BJ (cell line): ENCODE measurements at regions not wholly inside any gene's neighbourhood (a gene's known extent, or its start where the extent isn't known, plus 50 kb on each side); places are given as distances from the start of the nearest gene placed in this dataset.

Experiments
- CTCF ChIA-PET: fragments of 350-600 bp; formaldehyde crosslinking; extraction: SDS; loops from one replicate; lab custom pipeline; 2021; ENCODE audit warnings: antibody characterized with exemption, inconsistent platforms; lab: Yijun Ruan, JAX
- POLR2A ChIA-PET: fragments of 300-600 bp; sonication (Branson Sonifier 250); formaldehyde crosslinking; extraction: SDS; loops from one replicate; lab custom pipeline; 2021; ENCODE audit warnings: antibody characterized with exemption; lab: Charles Lee
- DNase-seq: peaks from one replicate; pipeline ENCODE4 v3.0.0-alpha.2; 2011; ENCODE audit warnings: low read depth
- H3K27me3 ChIP-seq: 2 replicates; pipeline ENCODE4 v1.6.0; 2011; ENCODE audit warnings: low read length; ENCODE audit not compliant: control insufficient read depth, insufficient read depth
- H3K36me3 ChIP-seq: 2 replicates; pipeline ENCODE4 v1.5.1; 2011; ENCODE audit warnings: low read length; ENCODE audit not compliant: control insufficient read depth, insufficient read depth
- H3K4me3 ChIP-seq: 2 replicates; pipeline ENCODE4 v1.5.1; 2011; ENCODE audit warnings: low read depth, mild to moderate bottlenecking, control low read depth, low read length
- CTCF ChIP-seq: IDR thresholded peaks from 2 replicates; pipeline ENCODE4 v1.5.1; 2011; ENCODE audit warnings: low read depth, mild to moderate bottlenecking, control low read depth, inconsistent platforms, low read length, moderate library complexity; ENCODE audit not compliant: insufficient read depth

GRCh38 chr4:125826801-125827695 lies 512.3 kb downstream of the FAT4 start:
- DNase-seq, result no peak
- no peaks in the 10 kb centered on the region for H3K27me3 ChIP-seq
- ChIA-PET CTCF (no interaction called here), POLR2A (no interaction called here)
- TF ChIP-seq CTCF, result no peak
- no peak overlapping the region for H3K4me3 ChIP-seq
- H3K36me3 ChIP-seq, result no peaks in the 10 kb centered on the region

- TF ChIP-seq CTCF, result no peak
- Histone ChIP-seq H3K4me3 (no peak overlapping the region), H3K36me3 (no peaks in the 10 kb centered on the region), H3K27me3 (no peaks in the 10 kb centered on the region)
- CTCF ChIA-PET, result no interaction called here
- POLR2A ChIA-PET, result no interaction called here
- no peak for DNase-seq
Measured at GRCh38 chr4:125827696-125828052, 512.9 kb downstream of the FAT4 start.

- CTCF ChIA-PET, result no interaction called here
- no peak for DNase-seq
- Histone ChIP-seq H3K27me3 (no peaks in the 10 kb centered on the region), H3K4me3 (no peak overlapping the region), H3K36me3 (no peaks in the 10 kb centered on the region)
- POLR2A ChIA-PET, result no interaction called here
- no peak for TF ChIP-seq CTCF
Measured at GRCh38 chr4:125828346-125828745, 513.6 kb downstream of the FAT4 start.

- POLR2A ChIA-PET, result no interaction called here
- no peaks in the 10 kb centered on the region for H3K27me3 ChIP-seq
- H3K4me3 ChIP-seq, result no peak overlapping the region
- no peak for DNase-seq
- no peak for TF ChIP-seq CTCF
- CTCF ChIA-PET, result interaction anchor here (1.1 kb wide), 1 partner anchor 59 kb away, joined by 3 read pairs; no protein-coding TSS in a partner anchor
- no peaks in the 10 kb centered on the region for H3K36me3 ChIP-seq
Measured at GRCh38 chr4:125832161-125832560, 517.4 kb downstream of the FAT4 start.

DNA sequence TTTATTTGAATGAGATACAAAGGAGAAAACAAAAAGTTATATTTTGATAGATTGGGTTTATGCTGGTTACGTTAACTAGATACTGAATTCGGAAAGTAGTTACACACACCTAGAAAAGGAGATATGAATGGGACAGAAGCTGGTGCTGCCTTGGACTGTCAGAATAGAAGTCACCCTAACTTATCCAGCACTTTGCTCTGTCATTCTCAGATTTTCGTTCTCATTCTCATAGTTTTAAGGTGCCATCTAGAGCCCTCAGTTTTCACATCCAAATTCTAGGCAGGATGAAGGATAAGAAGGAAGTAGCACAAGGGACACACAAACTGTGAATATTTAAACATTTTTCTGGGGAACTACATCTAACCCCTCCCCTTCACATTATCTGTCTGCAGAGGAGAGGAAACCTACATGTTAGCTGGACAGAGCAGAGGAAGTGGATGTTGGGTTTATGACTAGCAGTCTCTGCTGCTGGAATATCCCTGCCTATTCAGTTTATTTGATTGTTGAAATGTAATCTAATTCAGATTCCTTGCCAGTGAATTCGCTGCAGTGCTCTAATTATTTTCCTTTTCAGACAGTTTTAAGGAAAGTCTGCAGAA lies 521.9 kb downstream of the FAT4 start:
- POLR2A ChIA-PET, result no interaction called here
- Histone ChIP-seq H3K4me3 (no peak overlapping the region), H3K36me3 (no peaks in the 10 kb centered on the region), H3K27me3 (no peaks in the 10 kb centered on the region)
- TF ChIP-seq CTCF, result no peak
- DNase-seq, result no peak
- CTCF ChIA-PET, result no interaction called here
